Naive B cell (primary cell): ENCODE measurements at regions not wholly inside any gene's neighbourhood (a gene's known extent, or its start where the extent isn't known, plus 50 kb on each side); places are given as distances from the start of the nearest gene placed in this dataset.

Source experiments
- ATAC-seq, 2 donors: fragments of 150-1000 bp; cut with Tn5 transposase; 2 replicates each; pipeline ENCODE4 v1.10.0; 2021; ENCODE audit warnings: low read depth in 2 of 2, mild to moderate bottlenecking in 2 of 2, moderate library complexity in 2 of 2
- DNase-seq: peaks from one replicate; pipeline ENCODE4 v3.0.0; 2022
- H3K27ac Mint-ChIP-seq, 6 donors: one replicate each; pipeline ENCODE4 v1.8.0; 2020 to 2022; ENCODE audit warnings: mild to moderate bottlenecking in 6 of 6, mixed read lengths in 6 of 6, moderate library complexity in 5 of 6, inconsistent platforms in 2 of 6
- H3K27me3 Mint-ChIP-seq, 3 donors: one replicate each; pipeline ENCODE4 v1.8.0; 2021 to 2022; ENCODE audit warnings: mixed read lengths in 3 of 3, mild to moderate bottlenecking in 1 of 3
- H3K36me3 Mint-ChIP-seq, 2 donors: one replicate each; pipeline ENCODE4 v1.8.0; 2020 to 2022; ENCODE audit warnings: mixed read lengths in 2 of 2, inconsistent platforms in 1 of 2, mild to moderate bottlenecking in 1 of 2
- H3K4me1 Mint-ChIP-seq, 3 donors: one replicate each; pipeline ENCODE4 v1.8.0; 2020 to 2022; ENCODE audit warnings: mixed read lengths in 3 of 3, inconsistent platforms in 1 of 3, mild to moderate bottlenecking in 1 of 3, moderate library complexity in 1 of 3
- H3K4me3 Mint-ChIP-seq, 8 donors: one replicate each; pipeline ENCODE4 v1.8.0; 2020 to 2022; ENCODE audit warnings: mild to moderate bottlenecking in 8 of 8, mixed read lengths in 8 of 8, moderate library complexity in 8 of 8, inconsistent platforms in 2 of 8
- H3K9me3 Mint-ChIP-seq, 7 donors: one replicate each; pipeline ENCODE4 v1.8.0; 2020 to 2022; ENCODE audit warnings: mixed read lengths in 7 of 7, mild to moderate bottlenecking in 5 of 7, inconsistent platforms in 2 of 7, moderate library complexity in 1 of 7

GRCh38 chr1:234726359-234726943 lies 116.5 kb upstream of the IRF2BP2 start:
- peak overlapping the region in 2 of 8 donors; percentile 12 to 25 for H3K4me3 Mint-ChIP-seq
- H3K9me3 Mint-ChIP-seq, result no peaks in the 10 kb centered on the region
- no peak for DNase-seq
- H3K4me1 Mint-ChIP-seq, result peaks cover 39 to 69% (median 66%) of the 10 kb centered on the region in 3 donors
- no peaks in the 10 kb centered on the region for H3K36me3 Mint-ChIP-seq
- H3K27me3 Mint-ChIP-seq, result no peaks in the 10 kb centered on the region
- H3K27ac Mint-ChIP-seq, result peak overlapping the region in 2 of 6 donors; percentile 15 to 49
- ATAC-seq, result no peak

- Mint-ChIP-seq H3K4me3 (peak overlapping the region in 7 of 8 donors; percentile 32 to 95 (median 77)), H3K4me1 (peaks cover 29 to 59% (median 56%) of the 10 kb centered on the region in 3 donors), H3K9me3 (no peaks in the 10 kb centered on the region), H3K27me3 (no peaks in the 10 kb centered on the region), H3K27ac (peak overlapping the region in 3 of 6 donors; percentile 32 to 91 (median 84)), H3K36me3 (no peaks in the 10 kb centered on the region)
- DNase-seq (no peak), ATAC-seq (no peak)
Measured at GRCh38 chr1:234725177-234726132, 115.5 kb upstream of the IRF2BP2 start.

- H3K4me1 Mint-ChIP-seq, result peaks cover 23 to 51% (median 49%) of the 10 kb centered on the region in 3 donors
Measured at GRCh38 chr1:234724516-234725176, 114.7 kb upstream of the IRF2BP2 start.

GRCh38 chr1:234722904-234723720 lies 113.1 kb upstream of the IRF2BP2 start:
- peak overlapping the region in 7 of 8 donors; percentile 71 to 95 (median 87) for H3K4me3 Mint-ChIP-seq
- no peaks in the 10 kb centered on the region for H3K9me3 Mint-ChIP-seq
- no peaks in the 10 kb centered on the region for H3K36me3 Mint-ChIP-seq
- DNase-seq, result no peak
- no peaks in the 10 kb centered on the region for H3K27me3 Mint-ChIP-seq
- H3K4me1 Mint-ChIP-seq, result peaks cover 23 to 49% (median 48%) of the 10 kb centered on the region in 3 donors
- H3K27ac Mint-ChIP-seq, result peak overlapping the region in 4 of 6 donors; percentile 64 to 90 (median 80)
- peak in 1 of 2 donors; percentile 8 for ATAC-seq

More at GRCh38 chr1:234724516-234725176, 114.7 kb upstream of the IRF2BP2 start:
- peak overlapping the region; percentile 66 to 95 (median 84) for H3K4me3 Mint-ChIP-seq
- H3K9me3 Mint-ChIP-seq, result no peaks in the 10 kb centered on the region
- peak; percentile 47 to 56 for ATAC-seq
- no peaks in the 10 kb centered on the region for H3K27me3 Mint-ChIP-seq
- H3K27ac Mint-ChIP-seq, result peak overlapping the region; percentile 76 to 94 (median 79)
- H3K36me3 Mint-ChIP-seq, result no peaks in the 10 kb centered on the region
- DNase-seq, result no peak

- peaks cover 23 to 44% (median 42%) of the 10 kb centered on the region in 3 donors for H3K4me1 Mint-ChIP-seq
- DNase-seq (no peak), ATAC-seq (no peak)
- no peaks in the 10 kb centered on the region for H3K36me3 Mint-ChIP-seq
- H3K4me3 Mint-ChIP-seq, result peak overlapping the region in 3 of 8 donors; percentile 19 to 51 (median 21)
- H3K9me3 Mint-ChIP-seq, result no peaks in the 10 kb centered on the region
- no peaks in the 10 kb centered on the region for H3K27me3 Mint-ChIP-seq
- H3K27ac Mint-ChIP-seq, result peak overlapping the region in 2 of 6 donors; percentile 23 to 80
Measured at GRCh38 chr1:234722270-234722704, 112.3 kb upstream of the IRF2BP2 start.

GRCh38 chr1:234721476-234722269 lies 111.7 kb upstream of the IRF2BP2 start:
- Mint-ChIP-seq H3K27me3 (no peaks in the 10 kb centered on the region), H3K4me1 (peaks cover 20 to 38% (median 36%) of the 10 kb centered on the region in 3 donors), H3K36me3 (no peaks in the 10 kb centered on the region), H3K27ac (peak overlapping the region in 2 of 6 donors; percentile 23 to 40), H3K9me3 (no peaks in the 10 kb centered on the region), H3K4me3 (peak overlapping the region in 1 of 8 donors; percentile 19)
- no peak for DNase-seq
- ATAC-seq, result no peak

- Mint-ChIP-seq H3K4me3 (no peak overlapping the region), H3K27me3 (no peaks in the 10 kb centered on the region), H3K4me1 (peaks cover 20 to 33% (median 33%) of the 10 kb centered on the region in 3 donors), H3K9me3 (no peaks in the 10 kb centered on the region), H3K36me3 (no peaks in the 10 kb centered on the region), H3K27ac (peak overlapping the region in 1 of 6 donors; percentile 27)
- DNase-seq (no peak), ATAC-seq (no peak)
Measured at GRCh38 chr1:234720709-234721441, 110.9 kb upstream of the IRF2BP2 start.

GRCh38 chr1:234719454-234720251 lies 109.7 kb upstream of the IRF2BP2 start:
- Mint-ChIP-seq H3K9me3 (no peaks in the 10 kb centered on the region), H3K27me3 (no peaks in the 10 kb centered on the region), H3K4me3 (no peak overlapping the region), H3K4me1 (peaks cover 13 to 21% (median 21%) of the 10 kb centered on the region in 3 donors), H3K36me3 (no peaks in the 10 kb centered on the region), H3K27ac (peak overlapping the region in 2 of 6 donors; percentile 54 to 63)
- no peak for DNase-seq
- no peak for ATAC-seq

- DNase-seq (no peak), ATAC-seq (no peak)
- Mint-ChIP-seq H3K4me3 (no peak overlapping the region), H3K27ac (no peak overlapping the region), H3K27me3 (no peaks in the 10 kb centered on the region), H3K9me3 (no peaks in the 10 kb centered on the region), H3K4me1 (peaks cover 5 to 12% (median 12%) of the 10 kb centered on the region in 3 donors), H3K36me3 (no peaks in the 10 kb centered on the region)
Measured at GRCh38 chr1:234718496-234719453, 108.8 kb upstream of the IRF2BP2 start.

- DNase-seq (no peak), ATAC-seq (no peak)
- H3K27ac Mint-ChIP-seq, result no peak overlapping the region
Measured at GRCh38 chr1:234716908-234717375, 107.0 kb upstream of the IRF2BP2 start.

More at GRCh38 chr1:234716908-234717375, 107.0 kb upstream of the IRF2BP2 start:
- Mint-ChIP-seq H3K36me3 (no peaks in the 10 kb centered on the region), H3K4me1 (no peaks in the 10 kb centered on the region), H3K4me3 (no peak overlapping the region), H3K9me3 (no peaks in the 10 kb centered on the region), H3K27me3 (no peaks in the 10 kb centered on the region)
